Gastroesophageal sphincter (tissue), 2 donors: ENCODE measurements at regions not wholly inside any gene's neighbourhood (a gene's known extent, or its start where the extent isn't known, plus 50 kb on each side); places are given as distances from the start of the nearest gene placed in this dataset.

Experiments
- POLR2A ChIP-seq, 2 donors: fragments of 450-650 bp; IDR thresholded peaks; one replicate each; pipeline ENCODE4 v1.6.1; 2017; ENCODE audit warnings: antibody characterized with exemption in 2 of 2, mild to moderate bottlenecking in 2 of 2, moderate library complexity in 1 of 2
- POLR2AphosphoS5 ChIP-seq: sonication (generic); formaldehyde crosslinking; IDR thresholded peaks from one replicate; pipeline ENCODE4 v1.6.1; 2017; ENCODE audit warnings: antibody characterized with exemption

- TF ChIP-seq POLR2A (IDR thresholded peaks at IDR 0.05) (no peak), POLR2AphosphoS5 (no peak)
These were observed 100.8 kb downstream of the TRIM29 start for GRCh38 chr11:120037111-120037510.
